ENCODE measurements at regions not wholly inside any gene's neighbourhood (a gene's known extent, or its start where the extent isn't known, plus 50 kb on each side); places are given as distances from the start of the nearest gene placed in this dataset.
"Not testable (repeated sequence)": the region's sequence is repeated elsewhere in the genome, so short reads cannot be mapped to it uniquely, and the experiment has no call there.

DNA sequence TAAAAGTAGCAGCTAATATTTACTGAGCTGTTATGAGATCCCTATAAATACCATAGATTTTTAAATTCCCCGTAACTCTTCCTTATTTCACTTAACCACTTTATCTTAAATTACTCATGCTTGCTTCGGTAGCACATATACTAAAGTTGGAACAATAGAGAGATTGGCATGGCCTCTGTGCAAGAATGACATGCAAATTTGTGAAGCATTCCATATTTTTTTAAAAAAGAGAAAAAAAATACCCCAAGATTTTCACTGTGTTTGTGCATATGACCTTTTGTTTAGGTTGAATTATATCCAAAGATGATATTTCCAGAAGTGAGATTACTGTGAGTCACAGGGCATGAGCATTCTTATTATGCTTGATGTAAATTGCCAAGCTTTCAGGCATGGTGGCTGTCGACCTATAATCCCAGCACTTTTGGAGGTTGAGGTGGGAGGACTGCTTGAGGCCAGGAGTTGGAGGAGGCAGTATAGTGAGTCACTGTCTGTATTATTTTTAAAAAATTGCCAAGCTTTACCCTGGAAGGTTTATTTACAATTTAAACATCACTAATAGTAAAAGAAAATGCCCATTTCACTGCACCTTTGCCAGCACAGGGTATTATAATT is 58.2 kb upstream of the VKORC1L1 start:
- TF ChIP-seq, protein P1, sequence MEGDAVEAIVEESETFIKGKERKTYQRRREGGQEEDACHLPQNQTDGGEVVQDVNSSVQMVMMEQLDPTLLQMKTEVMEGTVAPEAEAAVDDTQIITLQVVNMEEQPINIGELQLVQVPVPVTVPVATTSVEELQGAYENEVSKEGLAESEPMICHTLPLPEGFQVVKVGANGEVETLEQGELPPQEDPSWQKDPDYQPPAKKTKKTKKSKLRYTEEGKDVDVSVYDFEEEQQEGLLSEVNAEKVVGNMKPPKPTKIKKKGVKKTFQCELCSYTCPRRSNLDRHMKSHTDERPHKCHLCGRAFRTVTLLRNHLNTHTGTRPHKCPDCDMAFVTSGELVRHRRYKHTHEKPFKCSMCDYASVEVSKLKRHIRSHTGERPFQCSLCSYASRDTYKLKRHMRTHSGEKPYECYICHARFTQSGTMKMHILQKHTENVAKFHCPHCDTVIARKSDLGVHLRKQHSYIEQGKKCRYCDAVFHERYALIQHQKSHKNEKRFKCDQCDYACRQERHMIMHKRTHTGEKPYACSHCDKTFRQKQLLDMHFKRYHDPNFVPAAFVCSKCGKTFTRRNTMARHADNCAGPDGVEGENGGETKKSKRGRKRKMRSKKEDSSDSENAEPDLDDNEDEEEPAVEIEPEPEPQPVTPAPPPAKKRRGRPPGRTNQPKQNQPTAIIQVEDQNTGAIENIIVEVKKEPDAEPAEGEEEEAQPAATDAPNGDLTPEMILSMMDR (IDR thresholded peaks at IDR 0.05), result not testable (repeated sequence)
- TF ChIP-seq POLR2A (IDR thresholded peaks at IDR 0.05), result not testable (repeated sequence)
